Stimulated activated naive B cell treated with anti-CD40 and anti-IgM and Interleukin-4, amounts not matched to agents 10 μg/mL and 1 μg/mL and 100 μg/mL, for 72 hours (primary cell): ENCODE measurements at regions not wholly inside any gene's neighbourhood (a gene's known extent, or its start where the extent isn't known, plus 50 kb on each side); places are given as distances from the start of the nearest gene placed in this dataset.
A peak's percentile ranks its signal among the peaks of the same experiment; 100 is the strongest.
"Not testable (repeated sequence)": the region's sequence is repeated elsewhere in the genome, so short reads cannot be mapped to it uniquely, and the experiment has no call there.

Experiments used
- ATAC-seq, 2 donors: fragments of 150-1000 bp; cut with Tn5 transposase; replicated peaks; 2 replicates each; pipeline ENCODE4 v1.10.0; 2021; ENCODE audit warnings: moderate library complexity in 1 of 2
- DNase-seq: peaks from one replicate; pipeline ENCODE4 v3.0.0; 2021
- H3K27ac Mint-ChIP-seq: one replicate; pipeline ENCODE4 v1.8.0; 2022; ENCODE audit warnings: mild to moderate bottlenecking, mixed read lengths
- H3K27me3 Mint-ChIP-seq, 2 donors: one replicate each; pipeline ENCODE4 v1.8.0; 2022; ENCODE audit warnings: mixed read lengths in 2 of 2
- H3K36me3 Mint-ChIP-seq, 2 donors: one replicate each; pipeline ENCODE4 v1.8.0; 2022; ENCODE audit warnings: mixed read lengths in 2 of 2, mild to moderate bottlenecking in 1 of 2
- H3K4me1 Mint-ChIP-seq, 2 donors: one replicate each; pipeline ENCODE4 v1.8.0; 2022; ENCODE audit warnings: mixed read lengths in 2 of 2, mild to moderate bottlenecking in 1 of 2
- H3K4me3 Mint-ChIP-seq, 2 donors: one replicate each; pipeline ENCODE4 v1.8.0; 2022; ENCODE audit warnings: mild to moderate bottlenecking in 2 of 2, mixed read lengths in 2 of 2, moderate library complexity in 1 of 2
- H3K9me3 Mint-ChIP-seq, 2 donors: one replicate each; pipeline ENCODE4 v1.8.0; 2022; ENCODE audit warnings: mixed read lengths in 2 of 2, mild to moderate bottlenecking in 1 of 2

DNA sequence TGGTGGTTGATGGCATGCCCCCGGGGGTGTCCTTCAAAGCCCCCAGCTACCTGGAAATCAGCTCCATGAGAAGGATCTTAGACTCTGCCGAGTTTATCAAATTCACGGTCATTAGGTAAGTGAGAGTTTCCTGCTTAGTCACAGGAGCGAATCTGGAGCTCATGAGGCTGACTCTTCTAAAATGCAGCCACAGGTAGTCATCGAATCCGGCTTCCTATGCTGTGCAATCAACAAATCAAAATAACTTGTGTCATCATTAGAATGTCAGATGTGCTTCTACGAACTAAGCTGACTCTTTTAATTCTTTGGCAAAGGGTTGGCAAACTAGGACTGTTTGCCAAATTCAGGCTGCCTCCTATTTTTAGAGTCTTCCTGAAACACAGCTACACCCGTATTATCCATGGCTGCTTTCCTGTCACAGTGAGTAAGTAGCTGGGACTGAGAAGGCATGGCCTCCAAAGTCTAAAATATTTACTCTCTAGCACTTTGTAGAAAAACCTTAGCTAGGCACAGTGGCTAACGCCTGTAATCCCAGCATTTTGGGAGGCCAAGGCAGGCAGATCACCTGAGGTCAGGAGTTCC, 108.0 kb downstream of the NSUN5 start:
- H3K36me3 Mint-ChIP-seq, H3K4me1 Mint-ChIP-seq, DNase-seq, H3K4me3 Mint-ChIP-seq, H3K27ac Mint-ChIP-seq, H3K9me3 Mint-ChIP-seq, H3K27me3 Mint-ChIP-seq, ATAC-seq: not testable (repeated sequence)

DNA sequence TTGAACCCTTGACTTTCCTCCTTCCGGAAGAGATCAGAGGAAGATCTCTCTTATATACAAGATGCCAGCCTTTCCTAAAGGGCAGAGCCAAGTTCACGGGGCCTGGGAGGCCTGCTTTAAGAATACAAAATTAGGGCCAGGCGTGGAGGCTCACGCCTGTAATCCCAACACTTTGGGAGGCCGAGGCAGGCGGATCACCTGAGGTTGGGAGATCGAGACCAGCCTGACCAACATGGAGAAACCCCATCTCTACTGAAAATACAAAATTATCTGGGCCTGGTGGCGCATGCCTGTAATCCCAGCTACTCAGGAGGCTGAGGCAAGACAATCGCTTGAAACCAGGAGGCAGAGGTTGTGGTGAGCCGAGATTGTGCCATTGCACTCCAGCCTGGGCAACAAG, 108.2 kb upstream of the SPDYE9 start:
- not testable (repeated sequence) for H3K9me3 Mint-ChIP-seq, ATAC-seq, H3K27ac Mint-ChIP-seq, H3K36me3 Mint-ChIP-seq, H3K4me1 Mint-ChIP-seq, H3K27me3 Mint-ChIP-seq, H3K4me3 Mint-ChIP-seq, DNase-seq

DNA sequence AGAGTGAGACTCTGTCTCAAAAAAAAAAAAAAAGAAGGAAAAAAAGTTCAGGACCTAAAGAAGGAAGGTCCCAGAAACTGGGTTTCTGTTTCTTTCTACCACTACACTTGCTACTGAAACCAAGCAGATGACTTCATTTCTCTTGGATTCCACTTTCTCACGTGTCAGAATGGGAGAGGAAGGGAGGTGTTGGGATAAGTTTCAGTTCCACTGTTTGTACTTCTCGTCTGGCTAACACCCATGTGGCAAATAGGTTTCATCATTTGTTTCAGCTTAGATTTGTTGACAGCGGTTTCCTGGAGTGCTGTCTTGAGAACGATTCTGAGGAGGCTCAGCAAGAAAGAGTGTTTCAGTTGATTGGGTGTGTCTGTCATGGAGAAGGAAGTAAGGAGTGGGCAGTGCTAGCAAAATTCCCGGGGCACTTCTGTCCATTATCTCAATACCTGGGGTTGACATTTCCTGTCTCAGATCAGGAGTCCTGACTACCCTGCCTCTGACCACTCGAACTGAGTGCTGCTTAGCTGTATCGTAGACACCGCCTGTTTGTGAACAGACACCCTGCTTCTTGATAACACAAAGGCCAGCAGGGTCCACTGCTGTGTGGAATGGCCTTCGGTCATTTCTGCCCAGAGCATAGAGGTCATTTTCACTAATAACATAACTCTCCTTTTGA, 104.8 kb upstream of the SPDYE9 start:
- H3K9me3 Mint-ChIP-seq, H3K4me1 Mint-ChIP-seq, H3K27ac Mint-ChIP-seq, DNase-seq, H3K27me3 Mint-ChIP-seq, H3K36me3 Mint-ChIP-seq, H3K4me3 Mint-ChIP-seq: not testable (repeated sequence)
- peak; percentile 21 to 25 for ATAC-seq

DNA sequence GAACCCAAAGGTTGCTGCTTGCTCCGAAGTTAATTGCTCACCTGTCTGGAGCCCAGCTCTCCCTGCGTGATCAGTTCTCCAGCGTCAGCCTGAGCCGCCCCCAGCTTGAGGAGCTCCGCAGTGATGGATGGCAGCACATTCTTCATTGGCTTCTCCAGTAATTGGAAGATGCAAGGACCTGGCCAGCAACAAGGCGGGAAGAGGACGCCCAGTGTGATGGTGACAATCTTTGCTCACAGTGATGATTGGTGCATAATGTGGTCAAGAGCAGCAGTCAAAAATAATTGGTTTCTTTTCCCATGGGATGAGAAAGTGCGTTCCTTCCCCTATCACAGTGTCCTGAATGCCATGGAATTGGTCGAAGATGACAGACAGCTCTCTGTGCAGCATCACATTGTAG, 102.4 kb upstream of the SPDYE9 start:
- not testable (repeated sequence) for H3K36me3 Mint-ChIP-seq, H3K27ac Mint-ChIP-seq, H3K27me3 Mint-ChIP-seq, H3K4me1 Mint-ChIP-seq, DNase-seq, H3K4me3 Mint-ChIP-seq, H3K9me3 Mint-ChIP-seq, ATAC-seq

DNA sequence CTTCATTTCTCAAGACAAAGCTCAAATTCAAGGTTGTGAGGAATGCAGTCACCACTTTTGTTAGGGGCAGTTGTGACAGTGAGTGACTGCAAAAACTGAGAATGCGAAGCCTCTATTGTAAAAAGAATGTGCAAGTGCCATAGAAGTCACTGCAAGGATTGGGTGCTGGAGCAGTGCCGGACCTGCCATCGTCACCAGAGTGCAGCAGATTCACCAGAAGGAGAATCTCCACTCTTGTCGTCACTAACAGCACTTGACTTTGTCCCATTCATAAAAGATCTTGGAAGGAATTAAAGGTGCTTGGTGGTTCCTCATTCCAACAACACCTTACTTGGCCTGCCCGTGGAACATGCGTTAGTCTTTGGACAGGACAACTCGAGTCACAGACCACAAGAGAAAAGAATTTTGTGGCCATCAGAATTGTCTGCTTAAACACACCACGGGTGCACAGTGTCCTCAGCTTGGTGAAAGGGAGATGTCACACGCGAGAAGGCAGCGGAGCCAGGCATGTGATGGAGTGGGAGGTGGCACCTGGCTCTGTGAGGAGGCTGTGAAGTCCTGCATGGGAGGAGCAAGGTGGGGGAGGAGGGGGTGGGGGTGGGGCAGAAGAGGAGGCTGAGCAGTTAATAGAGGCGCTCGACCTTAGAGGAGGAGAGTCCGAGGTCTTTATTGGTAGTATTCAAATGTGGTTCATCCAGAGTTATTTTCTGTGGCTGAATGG, 100.9 kb upstream of the SPDYE9 start:
- not testable (repeated sequence) for H3K4me1 Mint-ChIP-seq, H3K9me3 Mint-ChIP-seq, H3K4me3 Mint-ChIP-seq, DNase-seq, H3K27ac Mint-ChIP-seq, H3K36me3 Mint-ChIP-seq, H3K27me3 Mint-ChIP-seq, ATAC-seq

DNA sequence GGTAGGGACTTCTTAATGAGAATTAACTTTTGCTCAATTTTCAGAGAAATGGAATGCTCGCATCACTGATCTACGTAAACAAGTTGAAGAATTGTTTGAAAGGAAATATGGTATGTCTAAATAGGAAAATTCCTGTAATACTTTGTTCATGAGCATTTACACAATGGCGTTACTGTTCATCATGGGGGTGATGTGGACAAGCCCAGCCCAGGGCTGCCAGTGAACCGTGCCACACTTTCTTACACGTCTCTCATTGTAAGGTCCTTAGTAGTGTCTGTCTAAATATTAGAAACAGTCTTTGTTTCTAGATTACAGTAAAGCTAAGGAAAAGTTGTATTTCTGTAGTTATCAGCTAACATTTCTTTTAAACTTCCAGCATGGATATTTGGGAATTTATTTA, 91.0 kb upstream of the SPDYE9 start:
- DNase-seq, H3K36me3 Mint-ChIP-seq, H3K27ac Mint-ChIP-seq, H3K9me3 Mint-ChIP-seq, H3K4me3 Mint-ChIP-seq, H3K27me3 Mint-ChIP-seq, ATAC-seq, H3K4me1 Mint-ChIP-seq: not testable (repeated sequence)

DNA sequence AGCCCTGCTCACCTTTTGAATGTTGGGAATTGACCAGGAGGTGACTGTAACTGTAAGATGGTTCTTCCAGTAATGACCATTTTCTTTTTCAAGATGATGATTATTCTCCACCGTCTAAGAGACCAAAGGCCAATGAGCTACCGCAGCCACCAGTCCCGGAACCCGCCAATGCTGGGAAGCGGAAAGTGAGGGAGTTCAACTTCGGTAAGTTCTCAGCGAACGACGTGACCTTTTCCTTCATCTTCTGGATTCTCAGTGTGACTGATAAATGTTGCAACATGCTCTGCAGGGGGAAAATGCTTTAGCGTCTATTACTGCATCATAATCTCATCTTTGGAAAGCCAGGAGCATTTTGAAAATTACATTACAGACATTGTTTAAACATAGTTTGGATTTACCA, 89.5 kb upstream of the SPDYE9 start:
- H3K27ac Mint-ChIP-seq, DNase-seq, H3K4me3 Mint-ChIP-seq, ATAC-seq, H3K36me3 Mint-ChIP-seq, H3K27me3 Mint-ChIP-seq, H3K4me1 Mint-ChIP-seq, H3K9me3 Mint-ChIP-seq: not testable (repeated sequence)

DNA sequence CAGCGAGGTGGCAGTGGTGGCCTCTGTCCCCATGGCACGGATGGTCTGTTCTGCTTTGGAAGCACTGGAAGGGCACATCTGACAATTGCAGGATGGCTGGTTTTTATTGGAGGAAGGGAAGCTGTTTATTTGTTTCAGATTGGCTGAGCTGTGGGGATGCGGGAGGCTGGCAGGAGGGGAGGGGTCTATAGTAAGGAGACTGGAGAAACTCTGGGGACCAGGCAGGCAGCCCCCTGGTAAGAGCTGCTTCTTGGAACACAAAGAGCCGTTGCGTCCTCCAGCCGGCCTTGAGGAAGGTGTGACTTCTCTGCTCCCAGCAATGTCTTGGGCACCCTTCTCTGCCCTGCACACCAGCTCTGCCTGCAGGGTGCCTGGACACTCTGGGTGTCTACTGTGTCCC, 85.1 kb upstream of the SPDYE9 start:
- not testable (repeated sequence) for H3K27ac Mint-ChIP-seq, H3K36me3 Mint-ChIP-seq, H3K9me3 Mint-ChIP-seq, H3K4me3 Mint-ChIP-seq, H3K27me3 Mint-ChIP-seq, DNase-seq, ATAC-seq, H3K4me1 Mint-ChIP-seq

DNA sequence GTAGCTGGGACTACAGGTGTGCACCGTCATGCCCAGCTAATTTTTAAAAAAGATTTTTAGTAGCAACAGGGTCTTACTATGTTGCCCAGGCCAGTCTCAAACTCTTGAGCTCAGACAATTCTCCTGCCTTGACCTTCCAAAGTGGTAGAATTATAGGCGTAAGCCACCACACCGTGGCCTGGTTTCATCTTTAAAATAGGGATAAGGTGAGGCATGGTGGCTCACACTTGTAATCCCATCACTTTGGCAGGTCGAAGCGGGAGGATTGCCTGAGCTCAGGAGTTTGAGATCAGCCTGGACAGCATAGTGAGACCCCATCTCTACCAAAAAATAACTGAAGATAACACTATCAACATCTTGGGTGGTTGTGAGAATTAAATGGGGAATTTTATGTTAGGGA, 84.6 kb upstream of the SPDYE9 start:
- not testable (repeated sequence) for DNase-seq, H3K9me3 Mint-ChIP-seq, H3K27ac Mint-ChIP-seq, H3K27me3 Mint-ChIP-seq, H3K4me3 Mint-ChIP-seq, ATAC-seq, H3K36me3 Mint-ChIP-seq, H3K4me1 Mint-ChIP-seq

DNA sequence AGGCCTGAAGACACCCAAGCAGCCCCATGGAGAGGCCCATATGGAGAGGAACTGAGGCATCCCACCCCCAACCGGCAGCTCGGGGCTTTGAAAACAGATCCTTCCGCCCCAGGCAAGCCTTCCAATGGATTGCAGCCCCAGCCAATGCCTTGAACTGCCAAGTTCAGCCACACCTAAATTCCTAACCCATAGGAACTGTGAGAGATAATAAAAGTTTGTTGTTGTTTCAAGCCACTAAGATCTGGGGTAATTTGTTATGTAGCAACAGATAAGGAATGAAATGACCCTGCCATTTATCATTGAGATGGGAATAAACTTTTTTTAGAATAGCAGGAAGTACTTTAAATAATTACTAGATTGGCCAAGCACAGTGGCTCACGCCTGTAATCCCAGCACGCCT, 80.3 kb upstream of the SPDYE9 start:
- not testable (repeated sequence) for DNase-seq, H3K36me3 Mint-ChIP-seq, H3K27ac Mint-ChIP-seq, H3K4me1 Mint-ChIP-seq, H3K9me3 Mint-ChIP-seq, H3K4me3 Mint-ChIP-seq, ATAC-seq, H3K27me3 Mint-ChIP-seq

DNA sequence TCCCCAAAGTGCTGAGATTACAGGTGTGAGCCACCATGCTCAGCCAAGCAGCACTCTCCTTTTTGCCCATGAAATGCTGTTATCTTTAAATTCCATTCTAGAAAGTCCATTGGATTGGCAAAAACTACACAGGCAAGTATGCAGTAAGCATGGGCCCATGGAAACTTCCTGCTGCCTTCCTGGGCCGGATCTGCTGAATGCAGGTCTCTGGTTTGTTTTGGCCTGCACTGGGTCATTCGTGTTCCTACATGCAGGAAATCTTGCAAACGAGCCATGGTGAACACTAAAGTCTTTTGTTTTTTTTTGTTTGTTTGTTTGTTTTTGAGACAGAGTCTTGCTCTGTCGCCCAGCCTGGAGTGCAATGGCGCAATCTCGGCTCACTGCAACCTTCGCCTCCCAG, 76.8 kb upstream of the SPDYE9 start:
- H3K4me1 Mint-ChIP-seq, H3K27ac Mint-ChIP-seq, H3K9me3 Mint-ChIP-seq, ATAC-seq, DNase-seq, H3K36me3 Mint-ChIP-seq, H3K27me3 Mint-ChIP-seq, H3K4me3 Mint-ChIP-seq: not testable (repeated sequence)

DNA sequence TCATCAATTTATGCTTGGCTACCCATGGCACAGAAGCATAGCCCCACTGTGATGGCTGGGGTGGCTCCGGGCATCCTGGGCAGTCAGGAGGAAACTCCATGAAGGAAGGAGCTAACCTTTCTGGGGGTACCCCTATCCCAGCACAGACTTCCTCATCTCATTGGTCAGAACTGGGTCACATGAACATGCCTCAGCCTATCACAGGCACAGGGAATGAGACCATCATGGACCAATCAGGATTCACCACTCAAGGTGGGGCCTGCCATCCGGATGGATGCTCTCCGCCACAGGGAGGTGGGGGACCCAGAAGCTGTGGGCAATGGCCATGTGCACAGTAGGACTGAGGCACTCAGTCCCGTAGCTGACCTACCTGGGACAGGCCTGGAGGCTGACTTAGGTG, 75.9 kb upstream of the SPDYE9 start:
- not testable (repeated sequence) for H3K36me3 Mint-ChIP-seq, DNase-seq, H3K4me3 Mint-ChIP-seq, H3K9me3 Mint-ChIP-seq, H3K4me1 Mint-ChIP-seq, H3K27ac Mint-ChIP-seq, H3K27me3 Mint-ChIP-seq
- peak in 1 of 2 donors; percentile 22 for ATAC-seq

DNA sequence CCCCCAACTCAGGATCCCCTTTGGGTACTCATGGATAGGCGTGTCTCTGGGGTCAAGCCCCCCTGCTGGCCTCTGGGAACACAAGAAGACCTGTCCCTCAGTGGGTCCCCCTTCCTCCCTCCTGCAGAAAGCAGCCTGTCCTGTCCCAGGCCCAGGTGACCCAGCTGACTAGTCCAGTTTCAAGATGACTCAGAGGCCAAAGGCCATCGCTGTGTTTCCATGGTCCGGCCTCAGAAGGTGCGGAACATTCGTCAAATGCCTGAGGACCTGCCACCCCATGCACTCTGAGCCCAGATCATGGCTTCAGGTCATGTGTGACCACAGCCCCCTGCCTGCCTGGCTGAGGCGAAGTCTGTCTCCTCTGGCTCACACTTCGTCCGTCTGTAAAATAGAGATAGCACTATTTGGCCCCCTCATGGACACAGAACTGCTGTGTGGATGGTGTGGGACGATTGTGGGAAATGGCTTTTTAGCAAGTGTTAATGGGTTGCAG, 71.4 kb upstream of the SPDYE9 start:
- not testable (repeated sequence) for H3K36me3 Mint-ChIP-seq

DNA sequence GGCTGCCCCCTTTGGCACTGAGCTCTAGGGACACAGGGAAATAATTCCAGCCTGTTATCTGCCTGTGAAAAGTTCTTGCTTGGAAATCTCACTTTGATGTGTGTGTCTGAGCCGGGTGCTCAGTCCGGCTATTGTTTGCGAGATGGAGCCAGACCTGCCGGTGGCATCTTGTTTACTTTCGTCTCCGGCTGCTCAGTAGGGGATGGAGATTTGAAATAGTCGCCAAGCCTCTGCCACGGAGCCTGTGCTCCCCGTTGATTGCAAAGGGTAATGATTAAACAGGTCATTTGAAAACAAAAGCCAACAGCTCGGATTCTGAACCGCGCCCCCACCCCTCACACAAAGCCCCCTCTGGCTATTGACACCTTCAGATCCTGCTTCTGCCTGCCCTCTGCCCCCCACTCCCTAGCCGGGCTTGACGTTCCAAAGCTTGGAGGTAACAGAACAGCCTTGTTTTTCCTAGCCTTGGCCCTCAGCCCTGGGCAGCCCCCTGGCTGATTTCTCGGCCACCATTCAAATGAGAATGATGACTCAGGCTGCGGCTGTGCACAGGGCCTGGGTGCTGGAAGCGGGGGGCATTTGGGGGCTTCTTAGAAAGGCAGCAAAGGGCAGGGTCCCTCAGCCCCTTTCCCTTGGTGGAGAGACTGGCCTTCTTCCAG, 70.8 kb upstream of the SPDYE9 start:
- H3K27me3 Mint-ChIP-seq, DNase-seq, H3K36me3 Mint-ChIP-seq, H3K4me3 Mint-ChIP-seq, H3K4me1 Mint-ChIP-seq, H3K27ac Mint-ChIP-seq, H3K9me3 Mint-ChIP-seq, ATAC-seq: not testable (repeated sequence)

More for the DNA sequence above, 71.4 kb upstream of the SPDYE9 start:
- H3K9me3 Mint-ChIP-seq, ATAC-seq, DNase-seq, H3K4me1 Mint-ChIP-seq, H3K27me3 Mint-ChIP-seq, H3K4me3 Mint-ChIP-seq, H3K27ac Mint-ChIP-seq: not testable (repeated sequence)

DNA sequence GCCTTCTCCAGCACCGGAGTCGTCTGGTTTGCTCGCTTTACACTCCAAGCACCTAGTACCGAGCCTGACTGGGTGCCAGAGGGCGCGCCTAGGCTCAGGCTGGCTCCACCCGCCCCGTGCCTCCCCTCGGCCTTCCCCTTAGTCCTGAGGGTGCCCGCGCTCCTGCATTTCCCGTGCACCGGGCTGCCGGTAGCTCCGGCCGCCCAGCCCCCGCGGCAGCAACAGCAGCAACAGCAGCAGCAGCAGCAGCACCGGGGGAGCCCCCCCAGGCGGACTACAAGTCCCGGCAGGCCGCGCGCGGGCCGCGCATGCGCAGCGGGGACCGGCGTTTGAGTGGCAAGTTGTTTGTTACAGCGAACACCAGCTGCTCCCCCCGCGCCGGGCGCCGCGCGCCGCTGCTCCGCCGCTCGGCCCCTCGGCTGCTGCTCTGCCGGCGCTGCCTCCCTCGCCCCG, 68.8 kb upstream of the SPDYE9 start:
- H3K27me3 Mint-ChIP-seq, H3K36me3 Mint-ChIP-seq, H3K9me3 Mint-ChIP-seq, H3K4me1 Mint-ChIP-seq: not testable (repeated sequence)
- DNase-seq (peak; percentile 86), ATAC-seq (peak; percentile 93 to 97)
- H3K4me3 Mint-ChIP-seq, result peak overlapping the region; percentile 82 to 88
- H3K27ac Mint-ChIP-seq, result peak overlapping the region; percentile 31
